ENCODE measurements at regions not wholly inside any gene's neighbourhood (a gene's known extent, or its start where the extent isn't known, plus 50 kb on each side); places are given as distances from the start of the nearest gene placed in this dataset.

DNA sequence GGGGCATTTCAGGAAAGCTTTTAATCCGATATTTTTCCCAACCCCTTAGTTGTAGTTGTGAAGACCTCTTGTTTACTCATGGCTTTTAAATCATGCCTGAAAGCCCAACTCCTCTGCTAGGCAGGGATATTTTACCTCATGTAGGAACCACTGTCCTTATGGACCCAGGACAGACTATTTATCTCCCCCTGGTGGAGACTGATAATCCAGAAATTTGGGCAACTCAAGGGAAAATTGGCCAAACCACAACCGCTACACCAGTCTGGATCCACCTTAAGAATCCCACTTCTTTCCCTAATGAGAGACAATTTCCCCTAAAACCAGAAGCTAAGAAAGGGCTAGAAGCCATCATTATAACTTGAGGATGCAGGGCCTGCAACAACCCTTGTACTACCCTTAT, 248.1 kb upstream of the STAC start:
- H3K4me3 ChIP-seq (ENCODE audit: low read depth, low read length) = no peak overlapping the region
- DNase-seq (ENCODE audit: low read depth) = no peak
- TF ChIP-seq, protein P1, sequence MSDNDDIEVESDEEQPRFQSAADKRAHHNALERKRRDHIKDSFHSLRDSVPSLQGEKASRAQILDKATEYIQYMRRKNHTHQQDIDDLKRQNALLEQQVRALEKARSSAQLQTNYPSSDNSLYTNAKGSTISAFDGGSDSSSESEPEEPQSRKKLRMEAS (IDR thresholded peaks at IDR 0.05; ENCODE audit: low read depth, low read length) = no peak
- TF ChIP-seq MYC (IDR thresholded peaks at IDR 0.05; ENCODE audit: low read depth, low read length) = no peak
- TF ChIP-seq, protein P2, sequence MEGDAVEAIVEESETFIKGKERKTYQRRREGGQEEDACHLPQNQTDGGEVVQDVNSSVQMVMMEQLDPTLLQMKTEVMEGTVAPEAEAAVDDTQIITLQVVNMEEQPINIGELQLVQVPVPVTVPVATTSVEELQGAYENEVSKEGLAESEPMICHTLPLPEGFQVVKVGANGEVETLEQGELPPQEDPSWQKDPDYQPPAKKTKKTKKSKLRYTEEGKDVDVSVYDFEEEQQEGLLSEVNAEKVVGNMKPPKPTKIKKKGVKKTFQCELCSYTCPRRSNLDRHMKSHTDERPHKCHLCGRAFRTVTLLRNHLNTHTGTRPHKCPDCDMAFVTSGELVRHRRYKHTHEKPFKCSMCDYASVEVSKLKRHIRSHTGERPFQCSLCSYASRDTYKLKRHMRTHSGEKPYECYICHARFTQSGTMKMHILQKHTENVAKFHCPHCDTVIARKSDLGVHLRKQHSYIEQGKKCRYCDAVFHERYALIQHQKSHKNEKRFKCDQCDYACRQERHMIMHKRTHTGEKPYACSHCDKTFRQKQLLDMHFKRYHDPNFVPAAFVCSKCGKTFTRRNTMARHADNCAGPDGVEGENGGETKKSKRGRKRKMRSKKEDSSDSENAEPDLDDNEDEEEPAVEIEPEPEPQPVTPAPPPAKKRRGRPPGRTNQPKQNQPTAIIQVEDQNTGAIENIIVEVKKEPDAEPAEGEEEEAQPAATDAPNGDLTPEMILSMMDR (IDR thresholded peaks at IDR 0.05; ENCODE audit: low read depth, low read length) = peak; percentile 20

DNA sequence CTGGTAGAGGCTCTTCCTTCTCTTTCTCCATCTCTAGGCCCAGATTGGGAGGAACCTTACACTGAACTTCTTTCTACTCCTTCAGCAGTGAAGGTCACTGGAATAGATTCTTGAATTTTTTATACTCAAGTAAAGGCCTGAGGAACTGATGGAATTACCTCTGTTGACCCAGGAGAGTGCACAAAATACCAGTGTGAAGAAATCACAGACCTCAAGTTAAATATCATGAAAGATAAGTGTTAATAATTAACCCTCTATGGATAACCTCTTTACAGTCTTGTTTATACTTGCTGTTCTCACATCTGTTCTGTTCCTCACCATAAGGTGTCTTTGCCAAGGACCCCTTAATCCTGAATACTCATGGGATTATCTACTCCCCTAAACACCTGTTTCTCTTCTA, 244.4 kb upstream of the STAC start:
- DNase-seq (ENCODE audit: low read depth) = no peak
- TF ChIP-seq, protein P1 (IDR thresholded peaks at IDR 0.05; ENCODE audit: low read depth, low read length) = no peak
- H3K4me3 ChIP-seq (ENCODE audit: low read depth, low read length) = no peak overlapping the region

DNA sequence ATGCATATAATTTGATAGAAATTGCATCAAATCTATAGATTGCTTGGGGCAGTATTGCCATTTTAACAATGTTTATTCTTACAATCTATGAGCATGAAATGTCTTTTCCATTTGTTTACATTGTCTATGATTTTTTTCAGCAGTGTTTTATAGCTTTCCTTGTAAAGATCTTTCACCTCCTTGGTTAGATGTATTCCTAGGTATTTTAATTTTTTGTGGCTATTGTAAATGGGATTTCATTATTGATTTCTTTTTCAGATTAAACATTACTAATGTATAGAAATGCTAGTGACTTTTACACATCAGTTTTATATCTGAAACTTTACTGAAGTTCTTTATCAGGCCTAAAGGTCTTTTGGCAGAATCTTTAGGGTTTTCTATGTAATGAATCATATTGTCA, 237.6 kb upstream of the STAC start:
- no peak overlapping the region for H3K4me3 ChIP-seq (ENCODE audit: low read depth, low read length)
- no peak for DNase-seq (ENCODE audit: low read depth)
- TF ChIP-seq, protein P1 (IDR thresholded peaks at IDR 0.05; ENCODE audit: low read depth, low read length) = no peak
- TF ChIP-seq POLR2A (IDR thresholded peaks at IDR 0.05; ENCODE audit: extremely low read depth, insufficient read length) (no peak), MYC (IDR thresholded peaks at IDR 0.05; ENCODE audit: low read depth, low read length) (no peak)
- TF ChIP-seq, protein P2 (IDR thresholded peaks at IDR 0.05; ENCODE audit: low read depth, low read length) = no peak

DNA sequence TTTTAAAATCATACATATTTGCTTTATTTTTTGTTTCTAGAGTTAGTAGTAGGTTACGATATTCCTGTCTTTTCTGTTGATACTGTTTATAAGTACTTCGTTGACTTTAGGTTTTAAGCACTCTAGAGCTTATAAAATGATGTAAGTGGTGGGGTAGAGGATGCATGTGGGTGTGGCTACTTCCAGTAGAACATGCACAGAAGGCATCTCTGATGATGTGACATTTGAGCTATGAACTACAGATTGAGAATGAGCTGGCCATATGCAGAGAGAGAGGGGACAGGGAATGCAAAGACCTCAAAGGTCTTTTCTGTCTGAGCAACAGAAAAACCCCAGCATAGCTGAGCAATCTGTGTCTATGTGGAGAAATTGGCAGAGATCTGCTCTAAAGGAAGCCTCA, 233.9 kb upstream of the STAC start:
- no peak overlapping the region for H3K4me3 ChIP-seq (ENCODE audit: low read depth, low read length)
- TF ChIP-seq, protein P1 (IDR thresholded peaks at IDR 0.05; ENCODE audit: low read depth, low read length) = no peak
- TF ChIP-seq MYC (IDR thresholded peaks at IDR 0.05; ENCODE audit: low read depth, low read length) (no peak), POLR2A (IDR thresholded peaks at IDR 0.05; ENCODE audit: extremely low read depth, insufficient read length) (no peak)
- TF ChIP-seq, protein P2 (IDR thresholded peaks at IDR 0.05; ENCODE audit: low read depth, low read length) = no peak
- DNase-seq (ENCODE audit: low read depth) = no peak

DNA sequence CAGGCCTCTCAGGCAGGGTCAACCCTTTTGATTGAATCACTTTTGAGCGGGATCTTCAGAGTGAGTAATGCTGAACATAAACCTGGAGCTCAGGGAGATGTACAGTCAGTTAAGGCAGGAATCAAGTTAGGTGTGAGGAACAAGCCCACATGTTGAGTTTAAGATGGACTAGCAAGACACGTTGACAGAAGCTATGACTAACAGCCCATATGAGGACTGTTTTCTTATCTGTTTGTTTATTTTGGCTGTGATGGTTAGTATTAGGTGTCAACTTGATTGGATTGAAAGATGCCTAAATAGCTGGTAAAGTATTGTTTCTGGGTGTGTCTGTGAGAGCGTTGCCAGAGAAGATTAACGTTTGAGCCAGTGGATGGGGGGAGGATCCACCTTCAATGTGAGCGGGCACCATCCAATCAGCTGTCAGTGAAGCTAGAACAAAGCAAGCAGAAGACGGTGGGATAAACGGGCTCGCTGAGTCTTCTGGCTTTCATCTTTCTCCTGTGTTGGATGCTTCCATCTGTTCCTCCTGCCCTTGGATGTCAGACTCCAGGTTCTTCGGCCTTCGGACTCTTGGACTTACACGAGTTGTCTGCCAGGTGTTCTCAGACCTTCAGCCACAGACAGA, 232.3 kb upstream of the STAC start:
- H3K4me3 ChIP-seq (ENCODE audit: low read depth, low read length) = no peak overlapping the region
- DNase-seq (ENCODE audit: low read depth) = no peak
- no peak for TF ChIP-seq MYC (IDR thresholded peaks at IDR 0.05; ENCODE audit: low read depth, low read length)
- TF ChIP-seq, protein P2 (IDR thresholded peaks at IDR 0.05; ENCODE audit: low read depth, low read length) = no peak
- TF ChIP-seq, protein P1 (IDR thresholded peaks at IDR 0.05; ENCODE audit: low read depth, low read length) = no peak
- TF ChIP-seq POLR2A (IDR thresholded peaks at IDR 0.05; ENCODE audit: extremely low read depth, insufficient read length) = no peak

DNA sequence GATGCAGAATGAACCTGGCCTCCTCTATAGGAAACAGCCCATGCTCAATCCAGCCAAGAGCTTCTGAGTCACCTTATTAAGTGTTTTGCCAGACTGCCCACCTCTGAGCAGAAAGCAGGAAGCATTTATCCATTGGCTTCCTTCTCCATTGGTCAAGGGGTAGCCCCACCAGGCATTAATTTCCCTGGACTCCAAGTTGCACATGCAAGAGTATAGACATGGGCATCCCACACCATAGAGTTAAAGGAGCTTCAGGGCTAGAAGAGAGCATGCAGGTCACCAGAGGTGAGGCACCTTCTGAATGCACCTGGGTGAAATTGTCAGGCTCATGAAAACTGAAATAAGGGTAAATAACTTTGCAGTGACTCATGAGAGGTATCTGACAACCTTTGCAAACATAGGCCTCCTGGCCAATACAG, 230.8 kb upstream of the STAC start:
- H3K4me3 ChIP-seq (ENCODE audit: low read depth, low read length) = no peak overlapping the region
- no peak for DNase-seq (ENCODE audit: low read depth)
- TF ChIP-seq, protein P1 (IDR thresholded peaks at IDR 0.05; ENCODE audit: low read depth, low read length) = no peak
- TF ChIP-seq MYC (IDR thresholded peaks at IDR 0.05; ENCODE audit: low read depth, low read length) (no peak), POLR2A (IDR thresholded peaks at IDR 0.05; ENCODE audit: extremely low read depth, insufficient read length) (no peak)
- TF ChIP-seq, protein P2 (IDR thresholded peaks at IDR 0.05; ENCODE audit: low read depth, low read length) = no peak
